Fibroblast of mammary gland (primary cell): ENCODE measurements at regions not wholly inside any gene's neighbourhood (a gene's known extent, or its start where the extent isn't known, plus 50 kb on each side); places are given as distances from the start of the nearest gene placed in this dataset.

Experiments
- DNase-seq: peaks from one replicate; pipeline ENCODE4 v3.0.0-alpha.2; 2010; ENCODE audit warnings: low read depth
- H3K4me3 ChIP-seq: 2 replicates; pipeline ENCODE4 v1.5.1; 2011; ENCODE audit warnings: low read depth, mild to moderate bottlenecking, low read length, moderate library complexity; ENCODE audit not compliant: control insufficient read depth
- TF ChIP-seq, protein P1 (sequence below): conservative IDR thresholded peaks from 2 replicates; pipeline ENCODE4 v1.5.1; 2011; ENCODE audit warnings: low read depth, low read length, inconsistent platforms; ENCODE audit not compliant: control insufficient read depth, insufficient read depth

DNA sequence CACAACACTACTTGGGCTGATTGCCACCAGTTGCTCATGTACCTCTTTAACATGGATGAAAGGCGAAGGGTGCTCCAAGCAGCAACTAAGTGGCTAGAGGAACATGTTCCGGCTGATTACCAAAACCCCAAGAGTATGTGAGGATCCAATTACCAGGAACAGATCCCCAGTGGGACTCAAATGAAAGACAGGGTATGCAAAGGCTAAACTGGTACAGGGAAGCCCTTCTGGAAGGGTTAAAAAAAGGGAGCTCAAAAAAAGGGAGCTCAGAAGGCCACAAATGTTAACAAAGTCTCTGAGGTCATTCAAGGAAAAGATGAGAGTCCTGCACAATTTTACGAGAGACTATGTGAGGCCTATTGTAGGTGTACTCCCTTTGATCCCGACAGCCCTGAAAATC, 604.7 kb downstream of the UQCRFS1 start:
- TF ChIP-seq, protein P1, sequence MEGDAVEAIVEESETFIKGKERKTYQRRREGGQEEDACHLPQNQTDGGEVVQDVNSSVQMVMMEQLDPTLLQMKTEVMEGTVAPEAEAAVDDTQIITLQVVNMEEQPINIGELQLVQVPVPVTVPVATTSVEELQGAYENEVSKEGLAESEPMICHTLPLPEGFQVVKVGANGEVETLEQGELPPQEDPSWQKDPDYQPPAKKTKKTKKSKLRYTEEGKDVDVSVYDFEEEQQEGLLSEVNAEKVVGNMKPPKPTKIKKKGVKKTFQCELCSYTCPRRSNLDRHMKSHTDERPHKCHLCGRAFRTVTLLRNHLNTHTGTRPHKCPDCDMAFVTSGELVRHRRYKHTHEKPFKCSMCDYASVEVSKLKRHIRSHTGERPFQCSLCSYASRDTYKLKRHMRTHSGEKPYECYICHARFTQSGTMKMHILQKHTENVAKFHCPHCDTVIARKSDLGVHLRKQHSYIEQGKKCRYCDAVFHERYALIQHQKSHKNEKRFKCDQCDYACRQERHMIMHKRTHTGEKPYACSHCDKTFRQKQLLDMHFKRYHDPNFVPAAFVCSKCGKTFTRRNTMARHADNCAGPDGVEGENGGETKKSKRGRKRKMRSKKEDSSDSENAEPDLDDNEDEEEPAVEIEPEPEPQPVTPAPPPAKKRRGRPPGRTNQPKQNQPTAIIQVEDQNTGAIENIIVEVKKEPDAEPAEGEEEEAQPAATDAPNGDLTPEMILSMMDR, result no peak
- no peak for DNase-seq
- H3K4me3 ChIP-seq, result no peak overlapping the region

DNA sequence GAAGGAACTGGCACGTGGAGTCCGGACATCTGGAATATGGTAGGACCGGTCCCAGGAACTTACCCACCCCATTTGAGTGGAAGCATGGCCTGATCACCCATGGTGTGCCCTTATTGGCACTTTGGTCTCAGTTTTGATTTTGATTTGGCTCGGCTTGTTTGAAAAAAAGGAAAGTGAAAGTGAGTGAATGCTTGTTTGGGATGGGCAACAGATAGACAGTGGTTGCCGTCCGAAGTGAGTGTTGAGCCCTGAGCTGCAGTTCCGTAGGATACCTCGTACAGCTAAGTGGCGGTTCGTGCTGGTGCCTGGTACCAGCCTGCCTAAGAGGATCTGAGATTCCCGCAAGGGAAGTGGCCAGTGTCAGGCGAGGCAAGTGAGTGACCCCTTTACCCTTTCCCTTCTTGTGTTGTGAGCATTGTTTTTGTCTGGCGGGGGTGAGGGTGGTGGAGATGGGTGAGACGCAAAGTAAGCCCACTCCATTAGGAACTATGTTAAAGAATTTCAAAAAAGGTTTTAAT, 605.8 kb downstream of the UQCRFS1 start:
- DNase-seq, result no peak
- TF ChIP-seq, protein P1, result no peak

DNA sequence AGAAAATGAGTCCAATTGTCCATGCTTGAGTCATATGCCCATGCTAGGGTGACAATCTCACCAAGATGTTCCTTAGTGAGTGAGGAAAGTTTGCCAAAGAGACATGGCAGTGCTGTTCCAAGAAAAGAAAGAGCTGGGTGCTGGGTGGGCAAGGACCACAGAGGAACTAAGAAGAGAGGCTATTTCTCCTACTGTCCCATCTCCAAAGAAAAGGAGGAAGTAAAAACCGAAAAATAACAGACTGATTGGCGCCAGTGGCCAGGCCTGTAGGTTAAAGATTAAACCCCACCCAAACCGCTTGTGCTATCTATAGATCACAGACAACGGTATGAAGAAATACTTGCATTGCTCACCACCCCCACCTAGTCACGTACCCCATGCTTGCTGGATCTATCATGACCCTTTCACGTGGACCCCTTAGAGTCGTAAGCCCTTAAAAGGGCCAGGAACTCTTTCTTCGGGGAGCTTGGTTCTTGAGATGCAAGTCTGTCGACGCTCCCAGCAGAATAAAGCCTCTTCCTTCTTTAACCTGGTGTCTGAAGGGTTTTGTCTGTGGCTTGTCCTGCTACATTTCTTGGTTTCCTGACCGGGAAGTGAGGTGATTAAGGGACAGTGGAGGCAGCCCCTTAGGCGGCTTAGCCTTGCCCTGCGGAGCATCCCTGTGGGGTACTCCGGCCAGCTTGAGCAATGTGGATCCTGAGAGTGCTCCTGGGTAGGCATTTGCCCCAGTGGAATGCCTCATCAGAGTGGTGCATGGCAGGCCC, 606.5 kb downstream of the UQCRFS1 start:
- TF ChIP-seq, protein P1, result no peak
- no peak overlapping the region for H3K4me3 ChIP-seq
- DNase-seq, result no peak

More for the DNA sequence above, 605.8 kb downstream of the UQCRFS1 start:
- H3K4me3 ChIP-seq, result no peak overlapping the region

DNA sequence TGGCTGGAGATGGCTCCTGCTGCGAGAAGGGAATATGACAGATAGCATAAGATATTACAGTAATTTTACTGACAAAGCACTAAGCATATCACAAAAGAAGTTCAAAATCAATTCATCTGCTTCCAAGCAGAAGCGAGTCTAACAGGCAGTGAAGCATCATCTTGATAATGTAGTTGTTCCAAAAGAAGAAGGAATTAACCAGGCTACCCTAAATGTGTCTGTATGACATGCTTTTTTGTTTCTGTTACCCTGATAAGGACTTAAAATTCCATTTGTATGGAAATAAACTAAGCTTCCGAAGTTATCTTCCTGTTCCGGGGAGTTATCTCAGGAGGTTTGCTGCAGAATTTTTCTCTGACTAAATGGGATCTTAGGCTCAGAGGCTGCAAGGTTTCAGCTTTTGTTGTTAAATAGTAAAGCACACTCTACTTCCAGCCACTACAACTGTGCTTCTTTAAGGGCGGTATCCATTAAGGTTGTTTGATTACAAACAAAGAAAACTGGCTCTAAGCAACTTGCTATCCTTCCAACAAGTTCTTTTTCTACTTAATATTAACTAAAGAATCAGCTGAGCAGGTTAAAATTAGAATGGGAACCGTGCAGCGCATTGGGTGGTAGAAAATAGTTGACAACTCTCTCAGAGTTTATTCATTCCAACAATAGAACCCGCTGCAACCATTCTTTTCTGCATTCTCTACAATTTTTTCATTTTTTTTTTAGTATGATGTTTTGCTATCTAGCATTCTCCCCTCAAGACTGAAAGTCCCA, 607.3 kb downstream of the UQCRFS1 start:
- no peak for DNase-seq
- H3K4me3 ChIP-seq, result no peak overlapping the region
- TF ChIP-seq, protein P1, result no peak

DNA sequence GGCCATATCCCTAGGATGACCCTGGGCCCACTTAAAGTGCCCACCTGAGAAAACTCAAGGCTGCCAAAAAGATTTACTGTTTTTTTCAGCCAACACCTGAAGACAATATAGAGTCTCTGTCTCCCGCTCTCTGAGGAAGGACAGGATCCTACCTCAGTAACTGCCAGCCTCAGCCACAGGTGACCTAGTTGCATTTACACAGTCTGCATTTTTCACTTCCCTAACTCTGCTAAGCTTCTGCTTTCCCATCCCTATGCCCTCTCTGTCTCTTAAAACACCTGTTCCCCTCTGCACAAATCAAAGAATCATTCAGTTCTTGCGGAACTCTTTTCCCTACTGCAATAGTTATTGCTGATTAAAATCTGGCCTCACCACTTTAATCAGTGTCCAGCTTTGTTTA, 609.5 kb downstream of the UQCRFS1 start:
- no peak overlapping the region for H3K4me3 ChIP-seq
- TF ChIP-seq, protein P1, result no peak
- no peak for DNase-seq

DNA sequence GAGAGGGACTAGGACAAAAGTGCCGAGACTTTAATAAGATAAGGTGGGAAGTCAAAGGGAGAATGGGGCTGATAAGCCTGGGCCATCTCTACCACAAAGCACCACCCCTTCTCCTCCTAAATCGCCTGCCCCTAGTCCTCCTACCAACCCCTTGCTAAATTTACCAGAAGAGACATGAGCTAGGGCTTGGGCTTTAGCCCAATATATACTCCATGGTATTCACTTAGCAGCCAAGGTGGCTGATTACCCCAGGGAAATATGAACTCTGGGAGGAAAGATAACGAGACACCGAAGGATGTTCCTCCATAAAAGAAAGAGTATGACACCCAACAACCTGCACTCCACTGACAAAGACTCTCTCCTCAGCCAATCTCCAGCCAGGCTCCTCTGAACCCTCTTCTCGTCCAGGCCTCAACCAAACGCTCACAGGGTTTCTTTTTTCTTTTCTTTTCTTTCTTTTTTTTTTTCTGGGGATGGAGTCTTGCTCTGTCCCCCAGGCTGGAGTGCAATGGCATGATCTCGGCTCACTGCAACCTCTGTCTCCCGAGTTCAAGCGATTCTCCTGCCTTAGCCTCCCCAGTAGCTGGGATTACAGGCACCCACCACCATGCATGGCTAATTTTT, 610.2 kb downstream of the UQCRFS1 start:
- H3K4me3 ChIP-seq, result no peak overlapping the region
- TF ChIP-seq, protein P1, result no peak
- no peak for DNase-seq
